SU-DHL-6 (cell line): ENCODE measurements at regions not wholly inside any gene's neighbourhood (a gene's known extent, or its start where the extent isn't known, plus 50 kb on each side); places are given as distances from the start of the nearest gene placed in this dataset.

Experiments
- H2AFZ ChIP-seq: fragments of 200-600 bp; sonication (generic); 2 replicates; pipeline ENCODE4 v1.6.1; 2014; ENCODE audit warnings: low read depth, mild to moderate bottlenecking, moderate library complexity, mixed read lengths, antibody characterized with exemption, low read length; ENCODE audit not compliant: severe bottlenecking
- H3F3A ChIP-seq: fragments of 200-600 bp; shearing (Covaris generic); 2 replicates; pipeline ENCODE4 v1.6.0; 2016; ENCODE audit warnings: antibody characterized with exemption, mild to moderate bottlenecking; ENCODE audit not compliant: insufficient read depth
- H3K27ac ChIP-seq: fragments of 200-600 bp; sonication (generic); 2 replicates; pipeline ENCODE4 v1.5.1; 2016; ENCODE audit warnings: low read depth, mild to moderate bottlenecking, low read length, moderate library complexity, mixed read lengths
- H3K27me3 ChIP-seq: fragments of 200-600 bp; sonication (generic), shearing (Covaris generic); 2 replicates; pipeline ENCODE4 v1.6.0; 2014; ENCODE audit warnings: mild to moderate bottlenecking, low read length
- H3K36me3 ChIP-seq: fragments of 200-600 bp; sonication (generic); 2 replicates; pipeline ENCODE4 v1.6.1; 2014; ENCODE audit warnings: mild to moderate bottlenecking, low read length, mixed read lengths
- H3K4me2 ChIP-seq: fragments of 300-600, 200-600 bp; shearing (Covaris generic), sonication (generic); 2 replicates; pipeline ENCODE4 v1.6.0; 2014; ENCODE audit warnings: low read length, low read depth, mild to moderate bottlenecking; ENCODE audit not compliant: poor library complexity, severe bottlenecking
- H3K4me3 ChIP-seq: fragments of 200-600 bp; sonication (generic); 2 replicates; pipeline ENCODE4 v1.5.1; 2014; ENCODE audit warnings: antibody characterized with exemption, low read length, mild to moderate bottlenecking, mixed read lengths; ENCODE audit not compliant: insufficient read depth, poor library complexity, severe bottlenecking
- H3K79me2 ChIP-seq: fragments of 200-600 bp; sonication (generic); 2 replicates; pipeline ENCODE4 v1.6.1; 2014; ENCODE audit warnings: mild to moderate bottlenecking, low read length, moderate library complexity; ENCODE audit not compliant: insufficient read depth
- H3K9ac ChIP-seq: fragments of 200-600 bp; sonication (generic); 2 replicates; pipeline ENCODE4 v1.7.0; 2014; ENCODE audit warnings: mild to moderate bottlenecking, low read length
- H3K9me2 ChIP-seq: fragments of 200-600 bp; sonication (generic); replicated peaks from 2 replicates; pipeline ENCODE4 v1.6.1; 2014; ENCODE audit warnings: low read length; ENCODE audit not compliant: insufficient read depth
- H3K9me3 ChIP-seq: fragments of 200-600 bp; sonication (generic); 2 replicates; pipeline ENCODE4 v1.6.1; 2014; ENCODE audit warnings: low read length, mixed read lengths; ENCODE audit not compliant: insufficient read depth
- H4K20me1 ChIP-seq: fragments of 200-600 bp; sonication (generic); 2 replicates; pipeline ENCODE4 v1.6.1; 2014; ENCODE audit warnings: low read depth, mild to moderate bottlenecking, antibody characterized with exemption, low read length, moderate library complexity, mixed read lengths
- EZH2phosphoT487 ChIP-seq: fragments of 200-600 bp; sonication (generic), shearing (Covaris generic); conservative IDR thresholded peaks from 2 replicates; pipeline ENCODE4 v1.6.1; 2018; ENCODE audit warnings: mild to moderate bottlenecking, antibody characterized with exemption, low read length, moderate library complexity, mixed read lengths
- TF ChIP-seq, protein P1 (sequence below): fragments of 200-600 bp; sonication (generic); IDR thresholded peaks from one replicate; pipeline ENCODE4 v1.5.1; 2017; ENCODE audit warnings: antibody characterized with exemption, mild to moderate bottlenecking, low read length, moderate library complexity; ENCODE audit not compliant: insufficient read depth, poor library complexity, severe bottlenecking

- H3K27me3 ChIP-seq = no peaks in the 10 kb centered on the region
- no peak overlapping the region for H2AFZ ChIP-seq
- H3K4me3 ChIP-seq = no peak overlapping the region
- no peaks in the 10 kb centered on the region for H3K9me3 ChIP-seq
- H3F3A ChIP-seq = no peaks in the 10 kb centered on the region
- TF ChIP-seq, protein P1, sequence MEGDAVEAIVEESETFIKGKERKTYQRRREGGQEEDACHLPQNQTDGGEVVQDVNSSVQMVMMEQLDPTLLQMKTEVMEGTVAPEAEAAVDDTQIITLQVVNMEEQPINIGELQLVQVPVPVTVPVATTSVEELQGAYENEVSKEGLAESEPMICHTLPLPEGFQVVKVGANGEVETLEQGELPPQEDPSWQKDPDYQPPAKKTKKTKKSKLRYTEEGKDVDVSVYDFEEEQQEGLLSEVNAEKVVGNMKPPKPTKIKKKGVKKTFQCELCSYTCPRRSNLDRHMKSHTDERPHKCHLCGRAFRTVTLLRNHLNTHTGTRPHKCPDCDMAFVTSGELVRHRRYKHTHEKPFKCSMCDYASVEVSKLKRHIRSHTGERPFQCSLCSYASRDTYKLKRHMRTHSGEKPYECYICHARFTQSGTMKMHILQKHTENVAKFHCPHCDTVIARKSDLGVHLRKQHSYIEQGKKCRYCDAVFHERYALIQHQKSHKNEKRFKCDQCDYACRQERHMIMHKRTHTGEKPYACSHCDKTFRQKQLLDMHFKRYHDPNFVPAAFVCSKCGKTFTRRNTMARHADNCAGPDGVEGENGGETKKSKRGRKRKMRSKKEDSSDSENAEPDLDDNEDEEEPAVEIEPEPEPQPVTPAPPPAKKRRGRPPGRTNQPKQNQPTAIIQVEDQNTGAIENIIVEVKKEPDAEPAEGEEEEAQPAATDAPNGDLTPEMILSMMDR = no peak
- no peak for TF ChIP-seq EZH2phosphoT487
- H3K4me2 ChIP-seq = no peak overlapping the region
- H3K9ac ChIP-seq = no peak overlapping the region
- no peaks in the 10 kb centered on the region for H3K9me2 ChIP-seq
- no peaks in the 10 kb centered on the region for H3K79me2 ChIP-seq
- H4K20me1 ChIP-seq = no peaks in the 10 kb centered on the region
- no peaks in the 10 kb centered on the region for H3K36me3 ChIP-seq
- no peak overlapping the region for H3K27ac ChIP-seq
Observed at GRCh38 chr5:125201446-125202052, 455.1 kb upstream of the ZNF608 start.

GRCh38 chr5:125202353-125202752 lies 455.9 kb upstream of the ZNF608 start:
- Histone ChIP-seq H3F3A (no peaks in the 10 kb centered on the region), H2AFZ (no peak overlapping the region), H3K27ac (no peak overlapping the region)

GRCh38 chr5:125202871-125203438 lies 456.5 kb upstream of the ZNF608 start:
- H3K9ac ChIP-seq = no peak overlapping the region
- no peak overlapping the region for H2AFZ ChIP-seq
- H3K27ac ChIP-seq = no peak overlapping the region
- no peak overlapping the region for H3K4me3 ChIP-seq
- H3K4me2 ChIP-seq = no peak overlapping the region
- H4K20me1 ChIP-seq = no peaks in the 10 kb centered on the region
- no peaks in the 10 kb centered on the region for H3K27me3 ChIP-seq
- no peaks in the 10 kb centered on the region for H3K79me2 ChIP-seq
- H3K9me3 ChIP-seq = no peaks in the 10 kb centered on the region
- H3K36me3 ChIP-seq = no peaks in the 10 kb centered on the region
- no peak for TF ChIP-seq EZH2phosphoT487
- TF ChIP-seq, protein P1 = no peak
- H3F3A ChIP-seq = no peaks in the 10 kb centered on the region
- no peaks in the 10 kb centered on the region for H3K9me2 ChIP-seq

More at GRCh38 chr5:125202353-125202752, 455.9 kb upstream of the ZNF608 start:
- Histone ChIP-seq H4K20me1 (no peaks in the 10 kb centered on the region), H3K36me3 (no peaks in the 10 kb centered on the region), H3K79me2 (no peaks in the 10 kb centered on the region), H3K9ac (no peak overlapping the region), H3K27me3 (no peaks in the 10 kb centered on the region), H3K4me2 (no peak overlapping the region), H3K9me3 (no peaks in the 10 kb centered on the region), H3K4me3 (no peak overlapping the region), H3K9me2 (no peaks in the 10 kb centered on the region)
- TF ChIP-seq, protein P1 = no peak
- TF ChIP-seq EZH2phosphoT487 = no peak
